Neuronal stem cell (in vitro differentiated cells): ENCODE measurements at regions not wholly inside any gene's neighbourhood (a gene's known extent, or its start where the extent isn't known, plus 50 kb on each side); places are given as distances from the start of the nearest gene placed in this dataset.

Experiments used
- DNase-seq: peaks from one replicate; pipeline ENCODE4 v3.0.0-alpha.2; 2013; ENCODE audit warnings: low spot score
- H2AFZ ChIP-seq: one replicate; pipeline ENCODE4 v1.6.1; 2013; ENCODE audit warnings: mild to moderate bottlenecking, low read length, inconsistent platforms
- H2AK5ac ChIP-seq: 2 replicates; pipeline ENCODE4 v1.6.1; 2013; ENCODE audit warnings: low read depth, mild to moderate bottlenecking, inconsistent platforms, low read length, moderate library complexity, mixed read lengths
- H2BK120ac ChIP-seq: 2 replicates; pipeline ENCODE4 v1.6.1; 2013; ENCODE audit warnings: low read depth, mild to moderate bottlenecking, inconsistent platforms, low read length, moderate library complexity, mixed read lengths
- H2BK12ac ChIP-seq: one replicate; pipeline ENCODE4 v1.6.1; 2013; ENCODE audit warnings: low read length, inconsistent platforms
- H2BK15ac ChIP-seq: 2 replicates; pipeline ENCODE4 v1.6.1; 2013; ENCODE audit warnings: mild to moderate bottlenecking, low read length, inconsistent platforms, mixed read lengths
- H2BK5ac ChIP-seq: one replicate; pipeline ENCODE4 v1.6.1; 2013; ENCODE audit warnings: inconsistent platforms, mild to moderate bottlenecking, low read length, moderate library complexity
- H3K14ac ChIP-seq: one replicate; pipeline ENCODE4 v1.6.1; 2013; ENCODE audit warnings: low read length, inconsistent platforms
- H3K18ac ChIP-seq: 2 replicates; pipeline ENCODE4 v1.6.1; 2013; ENCODE audit warnings: low read length, inconsistent platforms
- H3K23ac ChIP-seq: 2 replicates; pipeline ENCODE4 v1.6.1; 2013; ENCODE audit warnings: low read depth, mild to moderate bottlenecking, mixed read lengths, low read length, inconsistent platforms; ENCODE audit not compliant: poor library complexity
- H3K27ac ChIP-seq: replicated peaks from 3 replicates; pipeline ENCODE4 v1.5.1; 2013; ENCODE audit warnings: low read length, inconsistent platforms
- H3K27me3 ChIP-seq, 3 experiments: 2 replicates each; pipeline ENCODE4 v1.6.1; 2013; ENCODE audit warnings: low read length in 3 of 3, mild to moderate bottlenecking in 2 of 3, inconsistent platforms in 1 of 3, low read depth in 1 of 3, mixed read lengths in 1 of 3, moderate library complexity in 1 of 3; ENCODE audit not compliant: control insufficient read depth in 3 of 3, insufficient read depth in 3 of 3
- H3K36me3 ChIP-seq, 2 donors: replicated peaks in 1 of 2; 2 replicates each; pipeline ENCODE4 v1.6.1; 2013; ENCODE audit warnings: low read length in 2 of 2; ENCODE audit not compliant: control insufficient read depth in 2 of 2, insufficient read depth in 2 of 2
- H3K4ac ChIP-seq: 2 replicates; pipeline ENCODE4 v1.6.1; 2013; ENCODE audit warnings: inconsistent platforms, mild to moderate bottlenecking, low read length, moderate library complexity
- H3K4me1 ChIP-seq, 2 donors: 1 replicate in 1 of 2; 2 replicates in 1 of 2; pipeline ENCODE4 v1.6.1; 2013; ENCODE audit warnings: low read length in 2 of 2, low read depth in 1 of 2; ENCODE audit not compliant: control insufficient read depth in 2 of 2, insufficient read depth in 1 of 2
- H3K4me2 ChIP-seq: one replicate; pipeline ENCODE4 v1.6.1; 2013; ENCODE audit warnings: mild to moderate bottlenecking, low read length, inconsistent platforms; ENCODE audit not compliant: insufficient read depth, poor library complexity, severe bottlenecking
- H3K4me3 ChIP-seq, 2 donors: 2 replicates each; pipeline ENCODE4 v1.5.1; 2013; ENCODE audit warnings: low read length in 2 of 2, mild to moderate bottlenecking in 2 of 2, inconsistent platforms in 1 of 2, moderate library complexity in 1 of 2
- H3K79me1 ChIP-seq: one replicate; pipeline ENCODE4 v1.6.1; 2013; ENCODE audit warnings: low read depth, mild to moderate bottlenecking, inconsistent platforms, low read length, moderate library complexity
- H3K9ac ChIP-seq: one replicate; pipeline ENCODE4 v1.6.1; 2013; ENCODE audit warnings: mild to moderate bottlenecking, low read depth, low read length, inconsistent platforms; ENCODE audit not compliant: poor library complexity
- H3K9me3 ChIP-seq, 2 donors: replicated peaks in 1 of 2; 2 replicates each; pipeline versions ENCODE3 to v1.6.1; 2013; ENCODE audit warnings: low read length in 2 of 2, mild to moderate bottlenecking in 2 of 2, inconsistent platforms in 1 of 2, low read depth in 1 of 2, mixed read lengths in 1 of 2, moderate library complexity in 1 of 2; ENCODE audit not compliant: control insufficient read depth in 2 of 2, insufficient read depth in 1 of 2
- H4K8ac ChIP-seq: one replicate; pipeline ENCODE4 v1.6.1; 2013; ENCODE audit warnings: low read depth, mild to moderate bottlenecking, inconsistent platforms, low read length, moderate library complexity
- H4K91ac ChIP-seq: one replicate; pipeline ENCODE4 v1.6.1; 2013; ENCODE audit warnings: low read length, low read depth, mild to moderate bottlenecking, inconsistent platforms; ENCODE audit not compliant: poor library complexity
- WGBS, 2 donors: extraction: QIAGEN DNeasy Blood & Tissue Kit; methylation state at CpG; one replicate each; pipeline ENCODE4 v1.1.7; 2013; ENCODE audit warnings: missing lambda C conversion rate in 2 of 2, mixed read lengths in 1 of 2; ENCODE audit not compliant: insufficient read length in 2 of 2, insufficient replicate concordance in 1 of 2; ENCODE audit errors: extremely low coverage in 2 of 2; 5-methylcytosine and 5-hydroxymethylcytosine counted together

GRCh38 chr9:135372501-135373008, 107.0 kb upstream of the PPP1R26 start:
- no peaks in the 10 kb centered on the region for H3K79me1 ChIP-seq
- no peak overlapping the region for H2BK12ac ChIP-seq
- H4K8ac ChIP-seq = no peak overlapping the region
- H2BK15ac ChIP-seq = peak overlapping the region; percentile 84
- peaks cover 0 to 9% of the 10 kb centered on the region in 2 donors for H3K4me1 ChIP-seq
- no peak overlapping the region for H2BK5ac ChIP-seq
- H3K4me2 ChIP-seq = no peak overlapping the region
- DNase-seq = no peak
- no peak overlapping the region for H3K27ac ChIP-seq
- H3K14ac ChIP-seq = no peak overlapping the region
- no CpG with 5 or more reads among the region's 21 CpGs for WGBS, 2 donors
- H3K18ac ChIP-seq = peak overlapping the region; percentile 20
- peaks cover 0 to 20% (median 0%) of the 10 kb centered on the region in 3 experiments for H3K27me3 ChIP-seq
- H2AFZ ChIP-seq = no peak overlapping the region
- no peak overlapping the region for H3K9ac ChIP-seq
- no peak overlapping the region for H4K91ac ChIP-seq
- peak overlapping the region; percentile 16 for H2AK5ac ChIP-seq
- H2BK120ac ChIP-seq = no peak overlapping the region
- no peaks in the 10 kb centered on the region for H3K36me3 ChIP-seq
- no peak overlapping the region for H3K23ac ChIP-seq
- H3K9me3 ChIP-seq = peaks cover 0 to 2% of the 10 kb centered on the region in 2 donors
- H3K4ac ChIP-seq = no peak overlapping the region
- H3K4me3 ChIP-seq = no peak overlapping the region

GRCh38 chr9:135373151-135373685, 106.4 kb upstream of the PPP1R26 start:
- H3K4me1 ChIP-seq = peaks cover 0 to 9% of the 10 kb centered on the region in 2 donors
- DNase-seq = no peak
- peaks cover 0 to 20% (median 0%) of the 10 kb centered on the region in 3 experiments for H3K27me3 ChIP-seq
- no peak overlapping the region for H2BK5ac ChIP-seq
- H2BK120ac ChIP-seq = peak overlapping the region; percentile 28
- H3K27ac ChIP-seq = no peak overlapping the region
- H2BK15ac ChIP-seq = peak overlapping the region; percentile 84
- H2AK5ac ChIP-seq = peak overlapping the region; percentile 16
- no peak overlapping the region for H4K91ac ChIP-seq
- WGBS, 2 donors = no CpG with 5 or more reads among the region's 22 CpGs
- H2BK12ac ChIP-seq = peak overlapping the region; percentile 63
- H3K9me3 ChIP-seq = peaks cover 0 to 2% of the 10 kb centered on the region in 2 donors
- H3K4ac ChIP-seq = no peak overlapping the region
- H3K79me1 ChIP-seq = no peaks in the 10 kb centered on the region
- H3K18ac ChIP-seq = peak overlapping the region; percentile 81
- peak overlapping the region; percentile 8 for H4K8ac ChIP-seq
- no peak overlapping the region for H3K14ac ChIP-seq
- H3K4me3 ChIP-seq = no peak overlapping the region
- no peak overlapping the region for H2AFZ ChIP-seq
- peak overlapping the region; percentile 86 for H3K23ac ChIP-seq
- H3K36me3 ChIP-seq = no peaks in the 10 kb centered on the region
- no peak overlapping the region for H3K9ac ChIP-seq
- H3K4me2 ChIP-seq = no peak overlapping the region

- H2AFZ ChIP-seq = no peak overlapping the region
- peak overlapping the region; percentile 16 for H2AK5ac ChIP-seq
- H3K36me3 ChIP-seq = no peaks in the 10 kb centered on the region
- no peak overlapping the region for H2BK5ac ChIP-seq
- H3K9ac ChIP-seq = no peak overlapping the region
- H3K14ac ChIP-seq = no peak overlapping the region
- peak overlapping the region; percentile 65 for H3K18ac ChIP-seq
- no peak overlapping the region for H3K4ac ChIP-seq
- H3K27me3 ChIP-seq = peaks cover 0 to 20% (median 0%) of the 10 kb centered on the region in 3 experiments
- H3K9me3 ChIP-seq = peaks cover 0 to 2% of the 10 kb centered on the region in 2 donors
- no peak overlapping the region for H2BK12ac ChIP-seq
- H3K4me2 ChIP-seq = no peak overlapping the region
- no peak overlapping the region for H3K23ac ChIP-seq
- H3K27ac ChIP-seq = no peak overlapping the region
- no peak for DNase-seq
- no peak overlapping the region for H3K4me3 ChIP-seq
- H2BK15ac ChIP-seq = peak overlapping the region; percentile 84
- no peak overlapping the region for H4K8ac ChIP-seq
- peaks cover 0 to 9% of the 10 kb centered on the region in 2 donors for H3K4me1 ChIP-seq
- H4K91ac ChIP-seq = no peak overlapping the region
- H2BK120ac ChIP-seq = peak overlapping the region; percentile 28
- WGBS, 2 donors = no CpG with 5 or more reads among the region's 10 CpGs
- no peaks in the 10 kb centered on the region for H3K79me1 ChIP-seq
Observed at GRCh38 chr9:135373820-135374219, 105.8 kb upstream of the PPP1R26 start.

- no peak overlapping the region for H3K27ac ChIP-seq
Observed at GRCh38 chr9:135374591-135374990, 105.0 kb upstream of the PPP1R26 start.

More at GRCh38 chr9:135374591-135374990, 105.0 kb upstream of the PPP1R26 start:
- DNase-seq = no peak
- WGBS, 2 donors = no CpG with 5 or more reads among the region's 8 CpGs
- Histone ChIP-seq H3K79me1 (no peaks in the 10 kb centered on the region), H3K36me3 (no peaks in the 10 kb centered on the region), H3K27me3 (peaks cover 0 to 20% (median 0%) of the 10 kb centered on the region in 3 experiments), H3K9me3 (peaks cover 0 to 2% of the 10 kb centered on the region in 2 donors), H2AFZ (no peak overlapping the region), H2BK5ac (no peak overlapping the region), H3K4me1 (peaks cover 0 to 6% of the 10 kb centered on the region in 2 donors), H3K18ac (peak overlapping the region; percentile 44), H4K8ac (no peak overlapping the region), H2BK15ac (peak overlapping the region; percentile 49), H3K23ac (no peak overlapping the region), H3K4me3 (no peak overlapping the region), H4K91ac (no peak overlapping the region), H2AK5ac (no peak overlapping the region), H2BK12ac (no peak overlapping the region), H3K9ac (no peak overlapping the region), H3K14ac (no peak overlapping the region), H3K4me2 (no peak overlapping the region), H3K4ac (no peak overlapping the region), H2BK120ac (no peak overlapping the region)
